ENCODE measurements at regions not wholly inside any gene's neighbourhood (a gene's known extent, or its start where the extent isn't known, plus 50 kb on each side); places are given as distances from the start of the nearest gene placed in this dataset.
A peak's percentile ranks its signal among the peaks of the same experiment; 100 is the strongest.

DNA sequence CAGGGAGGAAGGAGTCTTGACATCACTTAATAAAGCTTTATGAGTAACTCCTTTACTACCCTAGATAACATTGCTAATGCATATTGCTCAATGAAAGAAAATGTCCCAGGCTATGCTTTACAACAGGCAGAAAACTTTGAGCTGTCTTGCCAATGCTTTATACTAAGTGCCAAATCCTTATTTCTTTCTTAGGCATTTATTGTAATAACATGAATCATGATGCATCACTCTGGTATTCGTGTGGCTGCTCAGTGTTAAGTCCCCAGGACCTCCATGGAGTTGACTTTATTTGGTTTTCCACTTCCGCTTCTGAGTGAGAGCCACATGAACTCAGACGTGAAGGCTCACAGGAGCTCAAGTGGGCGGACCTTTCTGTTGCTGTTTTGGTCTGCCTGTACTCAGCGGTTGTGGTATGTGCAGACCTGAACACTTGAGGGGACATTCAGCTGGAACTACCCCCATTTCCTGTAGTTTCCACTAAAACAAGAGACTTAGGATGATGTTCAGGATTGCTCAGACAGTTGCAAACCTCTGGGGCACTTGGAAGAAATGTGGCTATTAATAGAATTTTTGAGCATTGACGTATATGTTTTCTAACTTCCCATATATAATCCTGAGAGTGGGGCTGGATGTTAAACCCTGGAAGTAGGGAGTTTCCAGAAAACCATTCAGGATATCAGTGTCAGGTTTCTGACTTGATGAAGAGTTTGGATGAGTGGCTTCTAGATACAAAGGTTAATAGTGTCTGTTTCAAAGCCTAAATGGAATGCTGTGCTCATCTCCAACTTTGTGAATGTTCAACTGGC is 258.6 kb downstream of the MSRB3 start:
- Mint-ChIP-seq H3K9me3 (ENCODE audit: unreplicated experiment) (no peaks in the 10 kb centered on the region), H3K27me3 (ENCODE audit: insufficient read depth, unreplicated experiment) (no peaks in the 10 kb centered on the region), H3K4me3 (ENCODE audit: unreplicated experiment) (no peak overlapping the region), H3K27ac (ENCODE audit: low read depth, unreplicated experiment) (peak overlapping the region; percentile 84), H3K4me1 (ENCODE audit: insufficient read depth, unreplicated experiment) (peaks cover 44% of the 10 kb centered on the region), H3K36me3 (ENCODE audit: insufficient read depth, unreplicated experiment) (no peaks in the 10 kb centered on the region)
- intact Hi-C loops (cut with micrococcal nuclease), result no loop called here
- CTCF ChIA-PET, result interaction anchor here (0.8 to 1.3 kb wide), 2 partner anchors 11 to 21 kb away, joined by 4 to 6 read pairs; no protein-coding TSS in a partner anchor
- TF ChIP-seq, protein P1, sequence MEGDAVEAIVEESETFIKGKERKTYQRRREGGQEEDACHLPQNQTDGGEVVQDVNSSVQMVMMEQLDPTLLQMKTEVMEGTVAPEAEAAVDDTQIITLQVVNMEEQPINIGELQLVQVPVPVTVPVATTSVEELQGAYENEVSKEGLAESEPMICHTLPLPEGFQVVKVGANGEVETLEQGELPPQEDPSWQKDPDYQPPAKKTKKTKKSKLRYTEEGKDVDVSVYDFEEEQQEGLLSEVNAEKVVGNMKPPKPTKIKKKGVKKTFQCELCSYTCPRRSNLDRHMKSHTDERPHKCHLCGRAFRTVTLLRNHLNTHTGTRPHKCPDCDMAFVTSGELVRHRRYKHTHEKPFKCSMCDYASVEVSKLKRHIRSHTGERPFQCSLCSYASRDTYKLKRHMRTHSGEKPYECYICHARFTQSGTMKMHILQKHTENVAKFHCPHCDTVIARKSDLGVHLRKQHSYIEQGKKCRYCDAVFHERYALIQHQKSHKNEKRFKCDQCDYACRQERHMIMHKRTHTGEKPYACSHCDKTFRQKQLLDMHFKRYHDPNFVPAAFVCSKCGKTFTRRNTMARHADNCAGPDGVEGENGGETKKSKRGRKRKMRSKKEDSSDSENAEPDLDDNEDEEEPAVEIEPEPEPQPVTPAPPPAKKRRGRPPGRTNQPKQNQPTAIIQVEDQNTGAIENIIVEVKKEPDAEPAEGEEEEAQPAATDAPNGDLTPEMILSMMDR (IDR thresholded peaks at IDR 0.05; ENCODE audit: unreplicated experiment), result no peak
- DNase-seq (ENCODE audit: unreplicated experiment), result peak; percentile 95
- no TSS peak for BruUV-seq (replicated peaks)
- POLR2A ChIA-PET, result interaction anchor here (0.7 to 1.4 kb wide), 4 partner anchors 9 to 66 kb away, joined by 3 to 4 read pairs (median 4); no protein-coding TSS in a partner anchor

DNA sequence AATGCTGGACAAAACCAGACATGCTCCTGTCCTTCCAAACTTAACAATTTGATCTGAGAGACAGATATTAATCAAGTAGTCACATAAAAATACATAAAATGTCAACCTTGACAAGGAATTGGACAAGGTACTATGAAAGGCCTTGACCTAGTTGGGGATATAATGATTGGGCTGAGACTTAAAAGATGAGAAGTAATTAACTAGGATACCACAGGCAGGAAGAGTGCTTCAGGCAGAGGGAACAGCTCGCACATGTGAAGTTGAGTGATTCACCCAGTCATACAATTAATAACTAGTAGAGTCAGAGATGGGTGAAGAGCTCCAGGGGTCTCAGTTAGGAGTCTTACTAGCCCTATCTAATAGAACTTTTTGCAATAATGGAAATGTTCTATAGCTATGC is 259.5 kb downstream of the MSRB3 start:
- CTCF ChIA-PET, result interaction anchor here (0.6 to 1.6 kb wide), 2 partner anchors 18 to 228 kb away, joined by 3 to 5 read pairs; no protein-coding TSS in a partner anchor
- H3K4me3 Mint-ChIP-seq (ENCODE audit: unreplicated experiment), result no peak overlapping the region
- BruUV-seq (replicated peaks), result no TSS peak
- no peaks in the 10 kb centered on the region for H3K36me3 Mint-ChIP-seq (ENCODE audit: insufficient read depth, unreplicated experiment)
- intact Hi-C loops (cut with micrococcal nuclease), result no loop called here
- POLR2A ChIA-PET, result interaction anchor here (0.6 kb wide), 1 partner anchor 29 kb away, joined by 3 read pairs; no protein-coding TSS in a partner anchor
- H3K4me1 Mint-ChIP-seq (ENCODE audit: insufficient read depth, unreplicated experiment), result peaks cover 35% of the 10 kb centered on the region
- no peaks in the 10 kb centered on the region for H3K27me3 Mint-ChIP-seq (ENCODE audit: insufficient read depth, unreplicated experiment)
- H3K27ac Mint-ChIP-seq (ENCODE audit: low read depth, unreplicated experiment), result peak overlapping the region; percentile 84
- TF ChIP-seq, protein P1 (IDR thresholded peaks at IDR 0.05; ENCODE audit: unreplicated experiment), result no peak
- H3K9me3 Mint-ChIP-seq (ENCODE audit: unreplicated experiment), result no peaks in the 10 kb centered on the region
- no peak for DNase-seq (ENCODE audit: unreplicated experiment)

DNA sequence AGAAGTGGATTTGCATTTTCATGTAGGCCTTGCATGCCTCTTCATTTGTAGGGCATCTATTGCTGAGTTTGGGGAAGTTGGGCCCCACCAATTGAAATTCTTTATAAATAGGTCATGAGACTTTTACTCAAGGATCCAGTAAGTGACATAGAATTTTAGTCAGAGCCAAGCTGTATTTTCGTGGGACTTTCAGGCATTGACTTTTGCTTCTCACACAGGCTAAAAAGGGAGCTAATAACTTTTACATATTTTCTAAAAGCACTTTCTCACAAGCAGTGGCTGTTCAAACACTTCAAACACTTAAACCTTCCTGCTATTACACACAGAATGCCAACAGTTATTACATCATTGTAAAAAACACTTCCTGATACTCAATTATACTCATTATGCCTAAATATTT is 260.5 kb downstream of the MSRB3 start:
- no peaks in the 10 kb centered on the region for H3K9me3 Mint-ChIP-seq (ENCODE audit: unreplicated experiment)

DNA sequence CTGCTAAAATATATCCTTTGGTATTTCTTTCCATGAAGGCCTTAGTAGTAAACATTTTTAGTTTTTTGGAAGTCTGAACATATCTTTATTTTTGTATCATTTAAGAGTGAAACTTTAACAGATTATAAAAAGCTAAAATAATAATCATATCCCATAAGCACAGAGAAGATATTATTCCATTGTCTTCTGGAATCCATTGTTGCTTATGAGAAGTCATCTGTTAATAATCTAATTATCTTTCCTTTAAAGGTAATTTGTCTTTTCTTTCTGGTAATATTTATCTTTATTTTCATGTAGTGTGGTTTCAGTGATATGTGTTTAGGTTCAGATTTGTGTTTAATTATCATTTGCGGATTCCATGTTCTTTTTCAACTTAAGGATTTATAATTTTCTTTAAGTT is 261.7 kb downstream of the MSRB3 start:
- Mint-ChIP-seq H3K4me3 (ENCODE audit: unreplicated experiment) (no peak overlapping the region), H3K27me3 (ENCODE audit: insufficient read depth, unreplicated experiment) (no peaks in the 10 kb centered on the region), H3K36me3 (ENCODE audit: insufficient read depth, unreplicated experiment) (no peaks in the 10 kb centered on the region), H3K9me3 (ENCODE audit: unreplicated experiment) (no peaks in the 10 kb centered on the region), H3K27ac (ENCODE audit: low read depth, unreplicated experiment) (no peak overlapping the region), H3K4me1 (ENCODE audit: insufficient read depth, unreplicated experiment) (peaks cover 21% of the 10 kb centered on the region)
- ChIA-PET POLR2A (interaction anchor here (0.7 kb wide), 1 partner anchor 765 kb away, joined by 3 read pairs; no protein-coding TSS in a partner anchor), CTCF (interaction anchor here (0.7 to 2.8 kb wide), 3 partner anchors 16 to 389 kb away, joined by 3 to 12 read pairs (median 3); no protein-coding TSS in a partner anchor)
- peak; percentile 32 for DNase-seq (ENCODE audit: unreplicated experiment)
- intact Hi-C loops (cut with micrococcal nuclease), result no loop called here
- TF ChIP-seq, protein P1 (IDR thresholded peaks at IDR 0.05; ENCODE audit: unreplicated experiment), result no peak
- BruUV-seq (replicated peaks), result no TSS peak

More for the DNA sequence above, 260.5 kb downstream of the MSRB3 start:
- CTCF ChIA-PET, result interaction anchor here (1.6 kb wide), 1 partner anchor 17 kb away, joined by 5 read pairs; no protein-coding TSS in a partner anchor
- no peak overlapping the region for H3K27ac Mint-ChIP-seq (ENCODE audit: low read depth, unreplicated experiment)
- no TSS peak for BruUV-seq (replicated peaks)
- no peak for DNase-seq (ENCODE audit: unreplicated experiment)
- no peak overlapping the region for H3K4me3 Mint-ChIP-seq (ENCODE audit: unreplicated experiment)
- H3K4me1 Mint-ChIP-seq (ENCODE audit: insufficient read depth, unreplicated experiment), result peaks cover 28% of the 10 kb centered on the region
- H3K27me3 Mint-ChIP-seq (ENCODE audit: insufficient read depth, unreplicated experiment), result no peaks in the 10 kb centered on the region
- H3K36me3 Mint-ChIP-seq (ENCODE audit: insufficient read depth, unreplicated experiment), result no peaks in the 10 kb centered on the region
- intact Hi-C loops (cut with micrococcal nuclease), result no loop called here
- POLR2A ChIA-PET, result interaction anchor here (0.7 kb wide), 1 partner anchor 218 kb away, joined by 3 read pairs; no protein-coding TSS in a partner anchor
- TF ChIP-seq, protein P1 (IDR thresholded peaks at IDR 0.05; ENCODE audit: unreplicated experiment), result no peak
